DOHH2 (cell line): ENCODE measurements at regions not wholly inside any gene's neighbourhood (a gene's known extent, or its start where the extent isn't known, plus 50 kb on each side); places are given as distances from the start of the nearest gene placed in this dataset.

Source experiments
- H3F3A ChIP-seq: fragments of 200-600 bp; sonication (generic), shearing (Covaris generic); 2 replicates; pipeline ENCODE4 v1.6.0; 2016; ENCODE audit warnings: antibody characterized with exemption, mild to moderate bottlenecking; ENCODE audit not compliant: control insufficient read depth, insufficient read depth
- H3K27ac ChIP-seq: fragments of 200-600 bp; sonication (generic); 2 replicates; pipeline ENCODE4 v1.5.1; 2014; ENCODE audit warnings: low read depth, mild to moderate bottlenecking, low read length, moderate library complexity
- H3K27me3 ChIP-seq: fragments of 200-600 bp; sonication (generic); 2 replicates; pipeline ENCODE4 v1.6.1; 2014; ENCODE audit warnings: mild to moderate bottlenecking, low read length, mixed read lengths; ENCODE audit not compliant: control insufficient read depth
- H3K36me3 ChIP-seq: fragments of 200-600 bp; sonication (generic); 2 replicates; pipeline ENCODE4 v1.6.1; 2014; ENCODE audit warnings: mild to moderate bottlenecking, low read length, moderate library complexity, mixed read lengths; ENCODE audit not compliant: control insufficient read depth
- H3K4me1 ChIP-seq: fragments of 200-600 bp; sonication (generic); 2 replicates; pipeline ENCODE4 v1.6.1; 2014; ENCODE audit warnings: mild to moderate bottlenecking, low read length, mixed read lengths; ENCODE audit not compliant: control insufficient read depth
- H3K4me2 ChIP-seq: fragments of 200-600 bp; sonication (generic); 2 replicates; pipeline ENCODE4 v1.6.0; 2014; ENCODE audit warnings: mild to moderate bottlenecking, low read length, moderate library complexity
- H3K4me3 ChIP-seq: fragments of 200-600 bp; sonication (generic); 2 replicates; pipeline ENCODE4 v1.5.1; 2014; ENCODE audit warnings: mild to moderate bottlenecking, low read length, mixed read lengths
- H3K79me2 ChIP-seq: fragments of 200-600 bp; sonication (generic); 2 replicates; pipeline ENCODE4 v1.6.1; 2014; ENCODE audit warnings: mild to moderate bottlenecking, low read length, mixed read lengths; ENCODE audit not compliant: control insufficient read depth
- H3K9me2 ChIP-seq: fragments of 200-600 bp; sonication (generic); replicated peaks from 2 replicates; pipeline ENCODE4 v1.6.1; 2014; ENCODE audit warnings: mild to moderate bottlenecking, low read length, mixed read lengths; ENCODE audit not compliant: control insufficient read depth
- H3K9me3 ChIP-seq: fragments of 200-600 bp; sonication (generic); 2 replicates; pipeline ENCODE4 v1.6.1; 2014; ENCODE audit warnings: antibody characterized with exemption, low read length, mixed read lengths; ENCODE audit not compliant: control insufficient read depth, insufficient read depth
- H4K20me1 ChIP-seq: fragments of 200-600 bp; sonication (generic); 2 replicates; pipeline ENCODE4 v1.6.0; 2014; ENCODE audit warnings: low read depth, mild to moderate bottlenecking, antibody characterized with exemption, low read length, moderate library complexity; ENCODE audit not compliant: control insufficient read depth, insufficient read depth
- EZH2phosphoT487 ChIP-seq: fragments of 200-600 bp; sonication (generic); IDR thresholded peaks from 2 replicates; pipeline ENCODE4 v1.6.1; 2017; ENCODE audit warnings: borderline replicate concordance, mild to moderate bottlenecking, antibody characterized with exemption, low read length, moderate library complexity, mixed read lengths
- TF ChIP-seq, protein P1 (sequence below): fragments of 200-600 bp; sonication (generic); IDR thresholded peaks from one replicate; pipeline ENCODE4 v1.5.1; 2014; ENCODE audit warnings: antibody characterized with exemption, mild to moderate bottlenecking, low read depth, low read length; ENCODE audit not compliant: poor library complexity, severe bottlenecking

DNA sequence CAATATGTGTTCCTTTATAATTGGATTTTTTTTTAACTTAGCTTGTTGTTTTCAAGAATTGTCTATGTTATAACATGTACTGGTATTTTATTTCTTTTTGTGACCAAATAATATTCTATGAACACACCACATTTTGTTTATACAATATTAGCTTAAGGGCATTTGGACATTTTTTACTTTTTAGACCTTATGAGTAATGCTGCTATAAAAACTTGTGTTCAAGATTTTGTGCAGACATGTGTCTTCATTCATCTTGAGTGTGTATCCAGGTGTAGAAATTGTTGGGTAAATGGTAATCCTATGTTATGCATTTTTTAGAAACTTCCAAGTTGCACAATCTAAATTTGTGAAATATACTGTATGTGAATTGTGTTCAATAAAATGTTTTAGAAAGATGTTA is 936.7 kb downstream of the CCSER2 start:
- Histone ChIP-seq H3K36me3 (no peaks in the 10 kb centered on the region), H3K79me2 (no peaks in the 10 kb centered on the region), H3K4me3 (no peak overlapping the region), H3K4me1 (no peaks in the 10 kb centered on the region), H3F3A (no peaks in the 10 kb centered on the region), H3K4me2 (no peak overlapping the region), H3K9me2 (no peaks in the 10 kb centered on the region; the same call in 1 of the 2 replicates), H3K27ac (no peak overlapping the region), H4K20me1 (no peaks in the 10 kb centered on the region), H3K27me3 (no peaks in the 10 kb centered on the region), H3K9me3 (no peaks in the 10 kb centered on the region)
- TF ChIP-seq EZH2phosphoT487: no peak
- TF ChIP-seq, protein P1, sequence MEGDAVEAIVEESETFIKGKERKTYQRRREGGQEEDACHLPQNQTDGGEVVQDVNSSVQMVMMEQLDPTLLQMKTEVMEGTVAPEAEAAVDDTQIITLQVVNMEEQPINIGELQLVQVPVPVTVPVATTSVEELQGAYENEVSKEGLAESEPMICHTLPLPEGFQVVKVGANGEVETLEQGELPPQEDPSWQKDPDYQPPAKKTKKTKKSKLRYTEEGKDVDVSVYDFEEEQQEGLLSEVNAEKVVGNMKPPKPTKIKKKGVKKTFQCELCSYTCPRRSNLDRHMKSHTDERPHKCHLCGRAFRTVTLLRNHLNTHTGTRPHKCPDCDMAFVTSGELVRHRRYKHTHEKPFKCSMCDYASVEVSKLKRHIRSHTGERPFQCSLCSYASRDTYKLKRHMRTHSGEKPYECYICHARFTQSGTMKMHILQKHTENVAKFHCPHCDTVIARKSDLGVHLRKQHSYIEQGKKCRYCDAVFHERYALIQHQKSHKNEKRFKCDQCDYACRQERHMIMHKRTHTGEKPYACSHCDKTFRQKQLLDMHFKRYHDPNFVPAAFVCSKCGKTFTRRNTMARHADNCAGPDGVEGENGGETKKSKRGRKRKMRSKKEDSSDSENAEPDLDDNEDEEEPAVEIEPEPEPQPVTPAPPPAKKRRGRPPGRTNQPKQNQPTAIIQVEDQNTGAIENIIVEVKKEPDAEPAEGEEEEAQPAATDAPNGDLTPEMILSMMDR: no peak

DNA sequence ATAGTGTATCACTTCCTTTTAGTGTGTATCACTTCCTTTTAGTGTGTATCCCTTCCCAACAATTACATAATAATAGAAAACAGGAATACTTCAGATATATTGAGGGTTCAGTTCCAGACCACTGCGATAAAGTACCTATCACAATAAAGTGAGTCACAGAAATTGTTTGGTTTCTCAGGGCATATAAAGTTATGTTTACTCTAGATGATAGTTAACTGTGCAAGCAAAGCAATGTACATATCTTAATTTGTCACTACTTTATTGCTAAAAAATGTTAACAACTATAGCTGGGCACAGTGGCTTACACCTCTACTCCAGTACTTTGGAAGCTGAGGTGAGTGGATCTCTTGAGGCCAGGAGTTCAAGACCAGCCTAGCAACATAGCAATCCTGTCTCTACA is 938.4 kb downstream of the CCSER2 start:
- Histone ChIP-seq H3K27me3 (no peaks in the 10 kb centered on the region), H3F3A (no peaks in the 10 kb centered on the region), H3K9me2 (no peaks in the 10 kb centered on the region; the same call in 1 of the 2 replicates), H3K4me3 (no peak overlapping the region), H3K9me3 (no peaks in the 10 kb centered on the region), H3K79me2 (no peaks in the 10 kb centered on the region), H3K4me1 (no peaks in the 10 kb centered on the region), H3K4me2 (no peak overlapping the region), H3K36me3 (no peaks in the 10 kb centered on the region), H3K27ac (no peak overlapping the region), H4K20me1 (no peaks in the 10 kb centered on the region)
- no peak for TF ChIP-seq EZH2phosphoT487
- TF ChIP-seq, protein P1: no peak

DNA sequence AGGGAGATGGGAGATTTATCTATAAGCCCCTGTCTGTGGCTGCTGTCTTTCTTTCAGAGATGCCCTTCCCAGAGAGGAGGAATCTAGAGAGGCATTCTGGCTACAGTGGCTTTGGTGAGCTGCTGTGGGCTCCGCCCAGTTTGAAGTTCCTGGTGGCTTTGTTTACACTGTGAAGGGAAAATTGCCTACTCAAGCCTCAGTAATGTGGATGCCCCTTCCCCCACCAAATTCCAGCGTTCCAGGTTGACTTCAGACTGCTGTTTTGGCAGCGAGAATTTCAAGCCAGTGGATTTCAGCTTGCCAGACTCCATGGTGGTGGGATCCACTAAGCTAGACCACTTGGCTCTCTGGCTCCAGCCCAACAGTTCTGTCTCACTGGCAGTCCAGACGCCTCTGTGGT is 951.6 kb downstream of the CCSER2 start:
- H3K27ac ChIP-seq: no peak overlapping the region
- H3K36me3 ChIP-seq: no peaks in the 10 kb centered on the region
- no peaks in the 10 kb centered on the region for H3K27me3 ChIP-seq
- TF ChIP-seq, protein P1: no peak
- TF ChIP-seq EZH2phosphoT487: no peak
- no peak overlapping the region for H3K4me2 ChIP-seq
- H3K79me2 ChIP-seq: no peaks in the 10 kb centered on the region
- H3K9me2 ChIP-seq: no peaks in the 10 kb centered on the region
- no peaks in the 10 kb centered on the region for H3F3A ChIP-seq
- H3K4me3 ChIP-seq: no peak overlapping the region
- H3K4me1 ChIP-seq: no peaks in the 10 kb centered on the region
- H4K20me1 ChIP-seq: no peaks in the 10 kb centered on the region
- H3K9me3 ChIP-seq: no peaks in the 10 kb centered on the region
